WTC11 (cell line): ENCODE measurements at regions not wholly inside any gene's neighbourhood (a gene's known extent, or its start where the extent isn't known, plus 50 kb on each side); places are given as distances from the start of the nearest gene placed in this dataset.

Experiments used
- ATAC-seq: fragments of 200-7000 bp; cut with Tn5 transposase; 2 replicates; pipeline ENCODE4 v1.10.0; 2021; ENCODE audit warnings: mild to moderate bottlenecking, moderate library complexity
- CTCF ChIA-PET: fragments of 300-600 bp; sonication (Branson Sonifier 250); formaldehyde crosslinking; loops from one replicate; lab custom pipeline; 2021; ENCODE audit warnings: antibody characterized with exemption; lab: Charles Lee
- POLR2A ChIA-PET: fragments of 350-600 bp; sonication (Branson Sonifier 250); formaldehyde crosslinking; loops from one replicate; lab custom pipeline; 2021; ENCODE audit warnings: antibody characterized with exemption; lab: Charles Lee
- DNase-seq: peaks from one replicate; pipeline ENCODE4 v3.0.0; 2021; ENCODE audit warnings: low spot score
- H3K27ac Mint-ChIP-seq: 2 replicates; pipeline ENCODE4 v1.8.0; 2021; ENCODE audit warnings: mixed read lengths
- H3K27me3 Mint-ChIP-seq: 2 replicates; pipeline ENCODE4 v1.8.0; 2021; ENCODE audit warnings: low read depth, mild to moderate bottlenecking, moderate library complexity, mixed read lengths
- H3K36me3 Mint-ChIP-seq: 2 replicates; pipeline ENCODE4 v1.8.0; 2021; ENCODE audit warnings: mixed read lengths
- H3K4me1 Mint-ChIP-seq: 2 replicates; pipeline ENCODE4 v1.8.0; 2022; ENCODE audit warnings: mixed read lengths
- H3K4me3 Mint-ChIP-seq: 2 replicates; pipeline ENCODE4 v1.8.0; 2021; ENCODE audit warnings: mild to moderate bottlenecking, moderate library complexity, mixed read lengths
- H3K9me3 Mint-ChIP-seq: 2 replicates; pipeline ENCODE4 v1.8.0; 2021; ENCODE audit warnings: mixed read lengths
- ELF4 ChIP-seq: sonication (generic); formaldehyde crosslinking; IDR thresholded peaks from 2 replicates; pipeline ENCODE4 v1.8.1; 2022; ENCODE audit warnings: low read depth, mild to moderate bottlenecking, moderate library complexity, missing genetic modification reagents
- ESRRA ChIP-seq: sonication (generic); formaldehyde crosslinking; IDR thresholded peaks from 2 replicates; pipeline ENCODE4 v1.8.1; 2022; ENCODE audit warnings: mild to moderate bottlenecking, missing genetic modification reagents, borderline replicate concordance
- ETV6 ChIP-seq: sonication (generic); formaldehyde crosslinking; IDR thresholded peaks from 2 replicates; pipeline ENCODE4 v1.8.1; 2022; ENCODE audit warnings: mild to moderate bottlenecking, missing genetic modification reagents
- HMGA2 ChIP-seq: fragments of 250-450 bp; sonication (Bioruptor Pico); IDR thresholded peaks from 2 replicates; pipeline ENCODE4 v1.4.0; 2021; ENCODE audit warnings: mild to moderate bottlenecking, moderate library complexity
- JUN ChIP-seq: sonication (generic); formaldehyde crosslinking; IDR thresholded peaks from 2 replicates; pipeline ENCODE4 v1.8.0; 2023; ENCODE audit warnings: mild to moderate bottlenecking, missing genetic modification reagents
- NR1H2 ChIP-seq: sonication (generic); formaldehyde crosslinking; IDR thresholded peaks from 2 replicates; pipeline ENCODE4 v1.9.0; 2021; ENCODE audit warnings: mild to moderate bottlenecking, moderate library complexity, missing genetic modification reagents
- SMAD4 ChIP-seq: sonication (generic); formaldehyde crosslinking; IDR thresholded peaks from 2 replicates; pipeline ENCODE4 v1.8.0; 2022; ENCODE audit warnings: mild to moderate bottlenecking, missing genetic modification reagents
- TEAD1 ChIP-seq: sonication (generic); formaldehyde crosslinking; IDR thresholded peaks from 2 replicates; pipeline ENCODE4 v1.8.0; 2022; ENCODE audit warnings: mild to moderate bottlenecking, missing genetic modification reagents
- ZBTB21 ChIP-seq: sonication (generic); formaldehyde crosslinking; IDR thresholded peaks from 2 replicates; pipeline ENCODE4 v1.8.1; 2023; ENCODE audit warnings: mild to moderate bottlenecking, missing genetic modification reagents, borderline replicate concordance
- ZNF121 ChIP-seq: sonication (generic); formaldehyde crosslinking; IDR thresholded peaks from 2 replicates; pipeline ENCODE4 v1.8.0; 2023; ENCODE audit warnings: missing genetic modification reagents
- ZNF416 ChIP-seq: fragments of 250-450 bp; sonication (Bioruptor Pico); IDR thresholded peaks from 2 replicates; pipeline ENCODE4 v1.9.0; 2021; ENCODE audit warnings: mild to moderate bottlenecking, inconsistent platforms
- ZNF423 ChIP-seq: fragments of 250-450 bp; sonication (Bioruptor Pico); IDR thresholded peaks from 2 replicates; pipeline ENCODE4 v2.1.2; 2022; ENCODE audit warnings: mild to moderate bottlenecking, moderate library complexity
- TF ChIP-seq, protein P1 (sequence below): fragments of 250-450 bp; sonication (Bioruptor Pico); IDR thresholded peaks from 2 replicates; pipeline ENCODE4 v1.9.0; 2021; ENCODE audit warnings: mild to moderate bottlenecking
- TF ChIP-seq, protein P2 (sequence below): fragments of 250-450 bp; sonication (Bioruptor Pico); IDR thresholded peaks from 2 replicates; pipeline ENCODE4 v1.9.0; 2021; ENCODE audit warnings: mild to moderate bottlenecking
- TF ChIP-seq, protein P3 (sequence below): sonication (generic); formaldehyde crosslinking; IDR thresholded peaks from 2 replicates; pipeline ENCODE4 v1.8.0; 2023; ENCODE audit warnings: missing genetic modification reagents
- TF ChIP-seq, protein P4 (sequence below): sonication (generic); formaldehyde crosslinking; IDR thresholded peaks from 2 replicates; pipeline ENCODE4 v1.8.0; 2022; ENCODE audit warnings: missing genetic modification reagents
- TF ChIP-seq, protein P5 (sequence below): sonication (generic); formaldehyde crosslinking; IDR thresholded peaks from 2 replicates; pipeline ENCODE4 v1.8.1; 2022; ENCODE audit warnings: low read depth, missing genetic modification reagents, borderline replicate concordance

DNA sequence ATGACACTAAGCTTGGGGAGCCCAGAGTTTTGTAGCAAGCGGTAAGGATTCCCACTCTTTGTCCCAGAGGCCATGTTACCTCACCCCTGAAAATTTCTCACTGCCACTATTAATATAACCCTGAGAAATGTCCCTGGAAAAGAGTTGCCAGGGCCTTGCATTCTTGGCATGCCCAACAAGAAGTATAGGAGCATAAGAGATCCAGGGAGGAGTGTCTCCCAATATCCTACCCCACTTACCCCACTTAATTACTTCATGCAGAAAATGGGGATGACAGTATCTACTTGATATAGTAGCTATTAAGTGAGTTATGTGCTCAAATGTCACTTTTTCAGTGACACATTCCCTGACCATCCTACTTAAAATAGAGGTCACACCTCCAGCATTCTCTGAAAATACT, 120.5 kb upstream of the C1GALT1C1 start (continued):
- TF ChIP-seq ESRRA: no peak
- no peak for TF ChIP-seq ETV6 (CRISPR knock-in tag)
- TF ChIP-seq JUN (CRISPR knock-in tag): no peak
- TF ChIP-seq NR1H2 (CRISPR knock-in tag): no peak
- TF ChIP-seq, protein P1, sequence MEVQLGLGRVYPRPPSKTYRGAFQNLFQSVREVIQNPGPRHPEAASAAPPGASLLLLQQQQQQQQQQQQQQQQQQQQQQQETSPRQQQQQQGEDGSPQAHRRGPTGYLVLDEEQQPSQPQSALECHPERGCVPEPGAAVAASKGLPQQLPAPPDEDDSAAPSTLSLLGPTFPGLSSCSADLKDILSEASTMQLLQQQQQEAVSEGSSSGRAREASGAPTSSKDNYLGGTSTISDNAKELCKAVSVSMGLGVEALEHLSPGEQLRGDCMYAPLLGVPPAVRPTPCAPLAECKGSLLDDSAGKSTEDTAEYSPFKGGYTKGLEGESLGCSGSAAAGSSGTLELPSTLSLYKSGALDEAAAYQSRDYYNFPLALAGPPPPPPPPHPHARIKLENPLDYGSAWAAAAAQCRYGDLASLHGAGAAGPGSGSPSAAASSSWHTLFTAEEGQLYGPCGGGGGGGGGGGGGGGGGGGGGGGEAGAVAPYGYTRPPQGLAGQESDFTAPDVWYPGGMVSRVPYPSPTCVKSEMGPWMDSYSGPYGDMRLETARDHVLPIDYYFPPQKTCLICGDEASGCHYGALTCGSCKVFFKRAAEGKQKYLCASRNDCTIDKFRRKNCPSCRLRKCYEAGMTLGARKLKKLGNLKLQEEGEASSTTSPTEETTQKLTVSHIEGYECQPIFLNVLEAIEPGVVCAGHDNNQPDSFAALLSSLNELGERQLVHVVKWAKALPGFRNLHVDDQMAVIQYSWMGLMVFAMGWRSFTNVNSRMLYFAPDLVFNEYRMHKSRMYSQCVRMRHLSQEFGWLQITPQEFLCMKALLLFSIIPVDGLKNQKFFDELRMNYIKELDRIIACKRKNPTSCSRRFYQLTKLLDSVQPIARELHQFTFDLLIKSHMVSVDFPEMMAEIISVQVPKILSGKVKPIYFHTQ: no peak
- TF ChIP-seq HMGA2 (CRISPR knock-in tag): no peak
- TF ChIP-seq ZNF416: no peak
- TF ChIP-seq, protein P2, sequence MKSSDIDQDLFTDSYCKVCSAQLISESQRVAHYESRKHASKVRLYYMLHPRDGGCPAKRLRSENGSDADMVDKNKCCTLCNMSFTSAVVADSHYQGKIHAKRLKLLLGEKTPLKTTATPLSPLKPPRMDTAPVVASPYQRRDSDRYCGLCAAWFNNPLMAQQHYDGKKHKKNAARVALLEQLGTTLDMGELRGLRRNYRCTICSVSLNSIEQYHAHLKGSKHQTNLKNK (CRISPR knock-in tag): no peak
- TF ChIP-seq, protein P3, sequence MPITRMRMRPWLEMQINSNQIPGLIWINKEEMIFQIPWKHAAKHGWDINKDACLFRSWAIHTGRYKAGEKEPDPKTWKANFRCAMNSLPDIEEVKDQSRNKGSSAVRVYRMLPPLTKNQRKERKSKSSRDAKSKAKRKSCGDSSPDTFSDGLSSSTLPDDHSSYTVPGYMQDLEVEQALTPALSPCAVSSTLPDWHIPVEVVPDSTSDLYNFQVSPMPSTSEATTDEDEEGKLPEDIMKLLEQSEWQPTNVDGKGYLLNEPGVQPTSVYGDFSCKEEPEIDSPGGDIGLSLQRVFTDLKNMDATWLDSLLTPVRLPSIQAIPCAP (CRISPR knock-in tag): no peak
- TF ChIP-seq, all 79 proteins: peak for 0

DNA sequence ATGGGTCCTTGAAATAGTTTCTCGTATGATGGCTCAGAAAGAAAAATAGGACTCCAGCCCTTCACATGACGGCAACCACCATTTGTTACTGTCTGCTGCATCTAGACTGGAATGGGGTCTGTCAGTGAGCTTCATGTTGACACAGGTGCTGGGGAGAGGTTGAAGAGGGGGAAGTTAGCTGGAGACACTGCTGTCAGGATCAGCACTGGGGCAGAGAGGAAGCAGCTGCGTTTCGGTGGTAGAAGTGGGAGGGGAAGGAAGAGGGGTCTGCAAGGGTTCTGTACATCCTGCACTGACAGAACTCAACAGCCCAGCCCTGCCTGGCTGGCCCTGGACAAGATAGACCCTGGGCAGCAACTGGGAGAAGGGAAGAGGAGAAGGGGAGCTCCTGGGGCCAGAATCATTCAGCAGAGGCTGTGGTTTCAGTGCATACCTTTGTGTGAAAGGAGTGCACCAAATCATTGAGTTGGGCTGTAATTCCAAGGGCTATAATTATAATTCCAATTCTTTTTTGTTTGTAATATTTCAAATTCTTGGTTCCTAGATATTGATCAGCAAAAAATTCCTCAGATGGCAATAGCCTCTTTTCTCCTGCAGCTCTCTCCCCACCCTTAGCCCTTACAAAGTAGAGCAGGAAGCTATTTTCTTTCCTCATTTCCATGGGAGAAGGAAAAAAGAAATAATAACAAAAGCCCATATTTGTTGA, 119.4 kb upstream of the C1GALT1C1 start:
- peaks cover 17% of the 10 kb centered on the region for H3K4me1 Mint-ChIP-seq

More for the DNA sequence above, 119.4 kb upstream of the C1GALT1C1 start:
- Mint-ChIP-seq H3K36me3 (no peaks in the 10 kb centered on the region), H3K4me3 (no peak overlapping the region), H3K27me3 (peaks cover 15% of the 10 kb centered on the region), H3K9me3 (peaks cover 5% of the 10 kb centered on the region; the same call in 1 of the 2 replicates), H3K27ac (no peak overlapping the region)
- ChIA-PET POLR2A (no interaction called here), CTCF (interaction anchor here (0.6 to 0.9 kb wide), 2 partner anchors 108 to 297 kb away, joined by 3 read pairs; no protein-coding TSS in a partner anchor)
- no peak for DNase-seq
- no peak for ATAC-seq
- TF ChIP-seq ZBTB21 (no peak), ZNF423 (CRISPR knock-in tag) (no peak), SMAD4 (CRISPR knock-in tag) (no peak), ZNF416 (no peak), ELF4 (CRISPR knock-in tag) (no peak), ZNF121 (no peak), TEAD1 (CRISPR knock-in tag) (no peak)
- TF ChIP-seq, protein P4, sequence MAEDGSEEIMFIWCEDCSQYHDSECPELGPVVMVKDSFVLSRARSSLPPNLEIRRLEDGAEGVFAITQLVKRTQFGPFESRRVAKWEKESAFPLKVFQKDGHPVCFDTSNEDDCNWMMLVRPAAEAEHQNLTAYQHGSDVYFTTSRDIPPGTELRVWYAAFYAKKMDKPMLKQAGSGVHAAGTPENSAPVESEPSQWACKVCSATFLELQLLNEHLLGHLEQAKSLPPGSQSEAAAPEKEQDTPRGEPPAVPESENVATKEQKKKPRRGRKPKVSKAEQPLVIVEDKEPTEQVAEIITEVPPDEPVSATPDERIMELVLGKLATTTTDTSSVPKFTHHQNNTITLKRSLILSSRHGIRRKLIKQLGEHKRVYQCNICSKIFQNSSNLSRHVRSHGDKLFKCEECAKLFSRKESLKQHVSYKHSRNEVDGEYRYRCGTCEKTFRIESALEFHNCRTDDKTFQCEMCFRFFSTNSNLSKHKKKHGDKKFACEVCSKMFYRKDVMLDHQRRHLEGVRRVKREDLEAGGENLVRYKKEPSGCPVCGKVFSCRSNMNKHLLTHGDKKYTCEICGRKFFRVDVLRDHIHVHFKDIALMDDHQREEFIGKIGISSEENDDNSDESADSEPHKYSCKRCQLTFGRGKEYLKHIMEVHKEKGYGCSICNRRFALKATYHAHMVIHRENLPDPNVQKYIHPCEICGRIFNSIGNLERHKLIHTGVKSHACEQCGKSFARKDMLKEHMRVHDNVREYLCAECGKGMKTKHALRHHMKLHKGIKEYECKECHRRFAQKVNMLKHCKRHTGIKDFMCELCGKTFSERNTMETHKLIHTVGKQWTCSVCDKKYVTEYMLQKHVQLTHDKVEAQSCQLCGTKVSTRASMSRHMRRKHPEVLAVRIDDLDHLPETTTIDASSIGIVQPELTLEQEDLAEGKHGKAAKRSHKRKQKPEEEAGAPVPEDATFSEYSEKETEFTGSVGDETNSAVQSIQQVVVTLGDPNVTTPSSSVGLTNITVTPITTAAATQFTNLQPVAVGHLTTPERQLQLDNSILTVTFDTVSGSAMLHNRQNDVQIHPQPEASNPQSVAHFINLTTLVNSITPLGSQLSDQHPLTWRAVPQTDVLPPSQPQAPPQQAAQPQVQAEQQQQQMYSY (CRISPR knock-in tag): no peak
- TF ChIP-seq, protein P5, sequence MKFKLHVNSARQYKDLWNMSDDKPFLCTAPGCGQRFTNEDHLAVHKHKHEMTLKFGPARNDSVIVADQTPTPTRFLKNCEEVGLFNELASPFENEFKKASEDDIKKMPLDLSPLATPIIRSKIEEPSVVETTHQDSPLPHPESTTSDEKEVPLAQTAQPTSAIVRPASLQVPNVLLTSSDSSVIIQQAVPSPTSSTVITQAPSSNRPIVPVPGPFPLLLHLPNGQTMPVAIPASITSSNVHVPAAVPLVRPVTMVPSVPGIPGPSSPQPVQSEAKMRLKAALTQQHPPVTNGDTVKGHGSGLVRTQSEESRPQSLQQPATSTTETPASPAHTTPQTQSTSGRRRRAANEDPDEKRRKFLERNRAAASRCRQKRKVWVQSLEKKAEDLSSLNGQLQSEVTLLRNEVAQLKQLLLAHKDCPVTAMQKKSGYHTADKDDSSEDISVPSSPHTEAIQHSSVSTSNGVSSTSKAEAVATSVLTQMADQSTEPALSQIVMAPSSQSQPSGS (CRISPR knock-in tag): no peak
